HCT116 (cell line): ENCODE measurements at regions not wholly inside any gene's neighbourhood (a gene's known extent, or its start where the extent isn't known, plus 50 kb on each side); places are given as distances from the start of the nearest gene placed in this dataset.

Source experiments
- ATAC-seq: fragments of 200-7000 bp; cut with Tn5 transposase; 2 replicates; pipeline ENCODE4 v1.9.1; 2020; ENCODE audit warnings: mild to moderate bottlenecking, moderate library complexity
- BruUV-seq: library from RNA; stranded (reverse); fragments of 400-500 nt; replicated peaks from 2 replicates; lab custom pipeline; 2021; lab: Mats Ljungman, UMichigan
- CTCF ChIA-PET: fragments of 300-600 bp; sonication (Branson Sonifier 250); formaldehyde crosslinking; loops from one replicate; lab custom pipeline; 2021; ENCODE audit warnings: antibody characterized with exemption; lab: Charles Lee
- POLR2A ChIA-PET: fragments of 300-600, 350-600 bp; sonication (Branson Sonifier 250); formaldehyde crosslinking; loops from one replicate; lab custom pipeline; 2021; ENCODE audit warnings: antibody characterized with exemption; lab: Charles Lee
- RAD21 ChIA-PET, 2 experiments: fragments of 300-600 bp; sonication (Branson Sonifier 250); formaldehyde crosslinking; loops; one replicate each; lab custom pipeline; 2023; ENCODE audit warnings: low total read pairs in 2 of 2; ENCODE audit not compliant: uncharacterized antibody in 2 of 2, unreplicated experiment in 2 of 2, low non-redundant PET in 1 of 2; lab: Charles Lee
- DNase-seq: peaks from one replicate; pipeline ENCODE4 v3.0.0-alpha.2; 2010; ENCODE audit warnings: low read depth, low spot score
- H2AFZ ChIP-seq: fragments of 200-600 bp; shearing (Covaris generic), sonication (generic); 2 replicates; pipeline ENCODE4 v1.6.1; 2017; ENCODE audit warnings: low read depth, mixed run types, mixed read lengths, antibody characterized with exemption, low read length; ENCODE audit not compliant: poor library complexity, severe bottlenecking
- H3K27ac ChIP-seq: 2 replicates; pipeline ENCODE4 v1.5.1; 2012; ENCODE audit warnings: low read depth, low read length
- H3K27me3 ChIP-seq: fragments of 200-600 bp; sonication (generic); 2 replicates; pipeline ENCODE4 v1.6.1; 2016; ENCODE audit warnings: mixed run types, low read length, mixed read lengths; ENCODE audit not compliant: insufficient read depth
- H3K36me3 ChIP-seq, 2 experiments: fragments of 200-500 bp in 1 of 2; fragments of 200-600 bp in 1 of 2; sonication (Bioruptor generic) in 1 of 2; sonication (generic) in 1 of 2; 2 replicates each; pipeline versions ENCODE4 v1.5.1 to v1.6.1; 2014 to 2016; ENCODE audit warnings: low read length in 2 of 2, inconsistent platforms in 1 of 2, mixed read lengths in 1 of 2, mixed run types in 1 of 2; ENCODE audit not compliant: insufficient read depth in 2 of 2, control insufficient read depth in 1 of 2
- H3K4me1 ChIP-seq, 2 experiments: fragments of 200-600 bp in 1 of 2; sonication (generic) in 1 of 2; 2 replicates each; pipeline versions ENCODE4 v1.5.1 to v1.6.1; 2012 to 2017; ENCODE audit warnings: low read length in 2 of 2, inconsistent platforms in 1 of 2, mild to moderate bottlenecking in 1 of 2, mixed read lengths in 1 of 2, mixed run types in 1 of 2, moderate library complexity in 1 of 2; ENCODE audit not compliant: insufficient read depth in 2 of 2, control insufficient read depth in 1 of 2
- H3K4me2 ChIP-seq: fragments of 200-600 bp; sonication (generic); 2 replicates; pipeline ENCODE4 v1.6.1; 2017; ENCODE audit warnings: mixed run types, low read length, mixed read lengths
- H3K4me3 ChIP-seq, 2 experiments: fragments of 200-600 bp in 1 of 2; sonication (generic) in 1 of 2; replicated peaks in 1 of 2; 2 replicates each; pipeline ENCODE4 v1.5.1; 2011 to 2016; ENCODE audit warnings: low read length in 2 of 2, control low read depth in 1 of 2, low read depth in 1 of 2, mild to moderate bottlenecking in 1 of 2, mixed read lengths in 1 of 2, mixed run types in 1 of 2
- H3K79me2 ChIP-seq: fragments of 200-600 bp; sonication (generic); 2 replicates; pipeline ENCODE4 v1.6.1; 2017; ENCODE audit warnings: mild to moderate bottlenecking, mixed run types, low read length, moderate library complexity, mixed read lengths; ENCODE audit not compliant: insufficient read depth
- H3K9ac ChIP-seq: fragments of 200-600 bp; sonication (generic); 2 replicates; pipeline ENCODE4 v1.6.1; 2016; ENCODE audit warnings: low read length, mixed read lengths
- H3K9me2 ChIP-seq: fragments of 200-600 bp; sonication (generic), shearing (Covaris generic); 2 replicates; pipeline ENCODE4 v1.6.1; 2017; ENCODE audit warnings: mixed run types, mild to moderate bottlenecking, moderate library complexity; ENCODE audit not compliant: insufficient read depth
- H3K9me3 ChIP-seq, 2 experiments: fragments of 200-500 bp in 1 of 2; fragments of 200-600 bp in 1 of 2; sonication (Bioruptor generic) in 1 of 2; sonication (generic) in 1 of 2; 2 replicates each; pipeline ENCODE4 v1.6.1; 2014 to 2017; ENCODE audit warnings: low read length in 2 of 2, mixed read lengths in 2 of 2, inconsistent platforms in 1 of 2, low read depth in 1 of 2, mild to moderate bottlenecking in 1 of 2, mixed run types in 1 of 2, moderate library complexity in 1 of 2; ENCODE audit not compliant: control insufficient read depth in 1 of 2, insufficient read depth in 1 of 2
- H4K20me1 ChIP-seq: fragments of 200-600 bp; sonication (generic), shearing (Covaris generic); 2 replicates; pipeline ENCODE4 v1.6.1; 2017; ENCODE audit warnings: mixed run types, mild to moderate bottlenecking, moderate library complexity; ENCODE audit not compliant: insufficient read depth
- JUND ChIP-seq: IDR thresholded peaks from 2 replicates; pipeline ENCODE4 v1.6.1; 2012
- POLR2A ChIP-seq: IDR thresholded peaks from 2 replicates; pipeline ENCODE4 v1.7.0; 2011; ENCODE audit warnings: borderline replicate concordance; ENCODE audit not compliant: insufficient read depth, insufficient read length; ENCODE audit errors: extremely low read depth
- RAD21 ChIP-seq: IDR thresholded peaks from 2 replicates; pipeline ENCODE4 v1.6.1; 2012; ENCODE audit warnings: low read depth, mild to moderate bottlenecking
- SIN3A ChIP-seq: IDR thresholded peaks from 2 replicates; pipeline ENCODE4 v1.6.1; 2012; ENCODE audit warnings: low read depth
- TCF7L2 ChIP-seq: IDR thresholded peaks from 2 replicates; pipeline ENCODE4 v1.7.0; 2011; ENCODE audit warnings: borderline replicate concordance, inconsistent platforms; ENCODE audit not compliant: insufficient read depth, insufficient read length; ENCODE audit errors: extremely low read depth
- YY1 ChIP-seq: IDR thresholded peaks from 2 replicates; pipeline ENCODE4 v1.6.1; 2011; ENCODE audit warnings: low read length, low read depth, moderate library complexity, mild to moderate bottlenecking; ENCODE audit not compliant: insufficient replicate concordance; ENCODE audit errors: extremely low read depth
- intact Hi-C: fragments of 100-400 bp; cut with micrococcal nuclease; formaldehyde crosslinking; loops from 2 replicates; pipeline ENCODE4 v1.10.0; 2022
- TF ChIP-seq, protein P1 (sequence below): IDR thresholded peaks from 2 replicates; pipeline ENCODE4 v1.6.1; 2011; ENCODE audit warnings: mild to moderate bottlenecking, low read length, moderate library complexity; ENCODE audit not compliant: insufficient replicate concordance; ENCODE audit errors: extremely low read depth
- TF ChIP-seq, protein P2 (sequence below): IDR thresholded peaks from 2 replicates; pipeline ENCODE4 v1.6.1; 2012
- TF ChIP-seq, protein P3 (sequence below), 3 experiments: fragments of 200-600 bp in 1 of 3; sonication (generic) in 1 of 3; IDR thresholded peaks in 2 of 3; conservative IDR thresholded peaks in 1 of 3; 2 replicates each; pipeline ENCODE4 v1.5.1; 2012 to 2017; ENCODE audit warnings: low read depth in 2 of 3, low read length in 2 of 3, antibody characterized with exemption in 1 of 3, borderline replicate concordance in 1 of 3, control low read depth in 1 of 3, mild to moderate bottlenecking in 1 of 3, mixed read lengths in 1 of 3, mixed run types in 1 of 3, moderate library complexity in 1 of 3; ENCODE audit not compliant: insufficient read depth in 1 of 3
- TF ChIP-seq, protein P4 (sequence below): IDR thresholded peaks from 2 replicates; pipeline ENCODE4 v1.6.1; 2012

DNA sequence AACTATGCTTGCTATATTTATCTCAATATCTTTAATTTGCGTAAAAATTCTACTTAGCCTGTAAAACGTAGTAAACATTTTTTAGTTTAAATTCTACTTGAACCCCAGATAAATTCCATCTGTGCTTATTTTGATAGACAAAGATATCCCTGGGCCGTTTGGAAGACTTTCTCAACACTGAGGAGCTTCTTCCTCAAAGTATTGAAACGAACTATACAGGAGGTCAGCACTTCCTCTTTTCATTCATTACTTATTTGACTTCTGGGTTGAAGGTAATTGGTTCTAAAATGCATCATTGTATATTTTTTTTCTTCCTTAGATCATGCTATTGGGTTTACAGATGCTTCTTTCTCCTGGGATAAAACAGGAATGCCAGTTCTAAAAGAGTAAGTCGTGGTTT, 74.7 kb downstream of the HSPA13 start:
- no peak for DNase-seq
- intact Hi-C loops, result no loop called here
- H3K4me1 ChIP-seq, result no peaks in the 10 kb centered on the region
- H3K36me3 ChIP-seq, result no peaks in the 10 kb centered on the region
- CTCF ChIA-PET, result no interaction called here
- H3K4me3 ChIP-seq, result no peak overlapping the region
- TF ChIP-seq YY1 (no peak), TCF7L2 (no peak), POLR2A (no peak), RAD21 (no peak), JUND (no peak), SIN3A (no peak)
- TF ChIP-seq, protein P1, sequence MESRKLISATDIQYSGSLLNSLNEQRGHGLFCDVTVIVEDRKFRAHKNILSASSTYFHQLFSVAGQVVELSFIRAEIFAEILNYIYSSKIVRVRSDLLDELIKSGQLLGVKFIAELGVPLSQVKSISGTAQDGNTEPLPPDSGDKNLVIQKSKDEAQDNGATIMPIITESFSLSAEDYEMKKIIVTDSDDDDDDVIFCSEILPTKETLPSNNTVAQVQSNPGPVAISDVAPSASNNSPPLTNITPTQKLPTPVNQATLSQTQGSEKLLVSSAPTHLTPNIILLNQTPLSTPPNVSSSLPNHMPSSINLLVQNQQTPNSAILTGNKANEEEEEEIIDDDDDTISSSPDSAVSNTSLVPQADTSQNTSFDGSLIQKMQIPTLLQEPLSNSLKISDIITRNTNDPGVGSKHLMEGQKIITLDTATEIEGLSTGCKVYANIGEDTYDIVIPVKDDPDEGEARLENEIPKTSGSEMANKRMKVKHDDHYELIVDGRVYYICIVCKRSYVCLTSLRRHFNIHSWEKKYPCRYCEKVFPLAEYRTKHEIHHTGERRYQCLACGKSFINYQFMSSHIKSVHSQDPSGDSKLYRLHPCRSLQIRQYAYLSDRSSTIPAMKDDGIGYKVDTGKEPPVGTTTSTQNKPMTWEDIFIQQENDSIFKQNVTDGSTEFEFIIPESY, result no peak
- TF ChIP-seq, protein P2, sequence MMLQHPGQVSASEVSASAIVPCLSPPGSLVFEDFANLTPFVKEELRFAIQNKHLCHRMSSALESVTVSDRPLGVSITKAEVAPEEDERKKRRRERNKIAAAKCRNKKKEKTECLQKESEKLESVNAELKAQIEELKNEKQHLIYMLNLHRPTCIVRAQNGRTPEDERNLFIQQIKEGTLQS, result no peak
- TF ChIP-seq, protein P3, sequence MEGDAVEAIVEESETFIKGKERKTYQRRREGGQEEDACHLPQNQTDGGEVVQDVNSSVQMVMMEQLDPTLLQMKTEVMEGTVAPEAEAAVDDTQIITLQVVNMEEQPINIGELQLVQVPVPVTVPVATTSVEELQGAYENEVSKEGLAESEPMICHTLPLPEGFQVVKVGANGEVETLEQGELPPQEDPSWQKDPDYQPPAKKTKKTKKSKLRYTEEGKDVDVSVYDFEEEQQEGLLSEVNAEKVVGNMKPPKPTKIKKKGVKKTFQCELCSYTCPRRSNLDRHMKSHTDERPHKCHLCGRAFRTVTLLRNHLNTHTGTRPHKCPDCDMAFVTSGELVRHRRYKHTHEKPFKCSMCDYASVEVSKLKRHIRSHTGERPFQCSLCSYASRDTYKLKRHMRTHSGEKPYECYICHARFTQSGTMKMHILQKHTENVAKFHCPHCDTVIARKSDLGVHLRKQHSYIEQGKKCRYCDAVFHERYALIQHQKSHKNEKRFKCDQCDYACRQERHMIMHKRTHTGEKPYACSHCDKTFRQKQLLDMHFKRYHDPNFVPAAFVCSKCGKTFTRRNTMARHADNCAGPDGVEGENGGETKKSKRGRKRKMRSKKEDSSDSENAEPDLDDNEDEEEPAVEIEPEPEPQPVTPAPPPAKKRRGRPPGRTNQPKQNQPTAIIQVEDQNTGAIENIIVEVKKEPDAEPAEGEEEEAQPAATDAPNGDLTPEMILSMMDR (IDR thresholded peaks at IDR 0.05 in 2 of 3, conservative IDR thresholded peaks at IDR 0.05 in 1 of 3; ENCODE audit: borderline replicate concordance in 1 of 3, insufficient read depth in 1 of 3, low read depth in 2 of 3, low read length in 2 of 3), result no peak
- TF ChIP-seq, protein P4, sequence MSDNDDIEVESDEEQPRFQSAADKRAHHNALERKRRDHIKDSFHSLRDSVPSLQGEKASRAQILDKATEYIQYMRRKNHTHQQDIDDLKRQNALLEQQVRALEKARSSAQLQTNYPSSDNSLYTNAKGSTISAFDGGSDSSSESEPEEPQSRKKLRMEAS, result no peak
- TF ChIP-seq, all 23 proteins: peak for 0
- Histone ChIP-seq H3K27me3 (no peaks in the 10 kb centered on the region), H3K4me2 (no peak overlapping the region), H3K27ac (no peak overlapping the region), H2AFZ (no peak overlapping the region), H4K20me1 (no peaks in the 10 kb centered on the region; the same call in 1 of the 2 replicates), H3K9me3 (no peaks in the 10 kb centered on the region), H3K9me2 (no peaks in the 10 kb centered on the region), H3K79me2 (no peaks in the 10 kb centered on the region), H3K9ac (no peak overlapping the region)
- no TSS peak for BruUV-seq
- POLR2A ChIA-PET, result no interaction called here
- no peak for ATAC-seq
- RAD21 ChIA-PET, result no interaction called here
